GM21723 (cell line): ENCODE measurements at regions not wholly inside any gene's neighbourhood (a gene's known extent, or its start where the extent isn't known, plus 50 kb on each side); places are given as distances from the start of the nearest gene placed in this dataset.
"Not testable (repeated sequence)": the region's sequence is repeated elsewhere in the genome, so short reads cannot be mapped to it uniquely, and the experiment has no call there.

Experiments
- ATAC-seq: cut with Tn5 transposase; IDR thresholded peaks from one replicate; pipeline ENCODE4 v1.9.1; 2021; ENCODE audit warnings: mild to moderate bottlenecking, moderate library complexity; ENCODE audit not compliant: unreplicated experiment

DNA sequence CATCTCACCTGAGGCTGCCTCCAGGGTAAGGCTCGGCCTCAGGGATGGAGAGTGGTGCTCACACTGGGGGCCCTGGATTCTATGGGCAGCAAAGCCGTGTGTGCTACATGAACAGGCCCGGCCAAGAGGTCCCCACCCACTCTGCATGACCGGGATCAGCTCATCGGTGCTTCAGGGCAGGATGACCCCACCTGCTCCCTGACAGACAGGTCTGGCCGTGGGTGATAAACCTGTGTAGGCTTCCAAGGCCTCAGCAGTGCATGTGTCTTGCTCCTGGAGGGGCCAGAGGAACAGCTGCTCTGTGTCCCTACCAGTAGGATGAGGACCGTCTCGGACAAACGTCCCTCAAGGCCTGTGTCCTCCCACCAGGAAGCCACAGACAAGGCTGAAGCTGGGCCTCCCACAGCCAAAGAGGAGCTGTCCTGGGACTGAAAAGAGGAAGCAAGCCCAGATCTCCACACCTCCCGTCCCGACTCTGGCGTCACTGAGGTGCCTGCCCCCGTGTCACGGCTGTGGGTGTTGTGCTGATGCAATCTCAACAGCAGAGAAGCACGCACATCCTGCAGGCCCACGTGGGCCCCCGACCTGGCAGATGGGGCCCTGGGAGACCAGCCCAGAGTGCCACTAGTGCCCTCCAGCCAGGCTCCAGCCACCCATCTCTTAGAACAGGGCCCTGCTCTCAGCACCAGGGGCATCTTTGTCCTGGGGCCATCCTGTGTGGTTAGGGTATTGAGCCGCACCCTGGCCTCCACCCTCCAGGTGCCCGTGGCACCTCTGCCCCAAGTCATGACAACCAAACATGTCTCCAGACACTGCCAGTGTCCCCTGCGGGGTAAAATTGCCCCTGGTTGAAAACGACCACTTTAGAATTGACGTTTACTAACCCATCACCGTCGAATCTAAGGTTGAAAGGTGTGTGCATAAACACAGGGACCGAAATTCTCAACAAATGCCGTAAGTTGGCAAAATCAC is 5455.9 kb upstream of the TPTE start:
- peak; percentile 95 for ATAC-seq

GRCh38 chr21:5066682-5067251 is 5454.6 kb upstream of the TPTE start:
- not testable (repeated sequence) for ATAC-seq

- not testable (repeated sequence) for ATAC-seq
These were observed 5453.9 kb upstream of the TPTE start for GRCh38 chr21:5067326-5068048.

DNA sequence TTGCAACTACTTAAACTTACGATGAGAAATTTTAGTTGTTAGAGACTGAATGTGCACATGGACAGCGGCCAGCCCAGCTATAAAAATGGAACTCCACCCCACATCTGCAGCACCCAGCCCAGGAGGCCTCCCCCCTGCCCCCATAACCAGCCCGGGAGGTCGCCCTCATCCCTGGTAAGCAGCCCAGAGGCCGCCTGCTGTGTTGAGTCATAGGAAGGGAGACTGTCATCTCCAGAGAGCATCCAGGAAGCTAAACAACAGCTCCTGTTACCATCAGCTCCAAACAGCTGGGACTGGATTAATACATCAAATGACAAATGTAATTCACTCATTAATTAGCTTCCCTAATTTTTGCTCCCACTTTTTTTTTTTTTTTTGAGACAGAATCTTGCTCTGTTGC is 5452.7 kb upstream of the TPTE start:
- ATAC-seq: not testable (repeated sequence)

- ATAC-seq: not testable (repeated sequence)
These were observed 5450.2 kb upstream of the TPTE start for GRCh38 chr21:5071180-5071579.

- not testable (repeated sequence) for ATAC-seq
These were observed 5444.5 kb upstream of the TPTE start for GRCh38 chr21:5076854-5077253.

DNA sequence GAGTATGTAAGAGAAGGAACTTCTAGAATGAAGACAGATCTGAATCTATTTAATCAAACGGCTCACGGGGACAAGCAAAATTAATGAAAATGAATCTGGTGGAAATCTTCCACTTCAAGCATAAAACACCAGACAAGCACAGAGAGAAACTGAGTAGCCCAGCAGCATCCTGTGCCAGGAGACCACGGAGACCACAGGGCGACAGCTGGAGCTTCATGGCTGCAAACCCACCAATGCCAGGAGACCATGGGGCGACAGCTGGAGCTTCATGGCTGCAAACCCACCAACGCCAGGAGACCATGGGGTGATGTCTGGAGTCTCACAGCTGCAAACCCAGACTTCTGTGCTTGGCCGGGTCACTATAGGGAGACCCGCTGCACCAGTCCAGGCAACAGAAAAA is 5442.0 kb upstream of the TPTE start:
- not testable (repeated sequence) for ATAC-seq

GRCh38 chr21:5080015-5080414 is 5441.4 kb upstream of the TPTE start:
- not testable (repeated sequence) for ATAC-seq

- not testable (repeated sequence) for ATAC-seq
These were observed 5437.1 kb upstream of the TPTE start for GRCh38 chr21:5084246-5084645.

DNA sequence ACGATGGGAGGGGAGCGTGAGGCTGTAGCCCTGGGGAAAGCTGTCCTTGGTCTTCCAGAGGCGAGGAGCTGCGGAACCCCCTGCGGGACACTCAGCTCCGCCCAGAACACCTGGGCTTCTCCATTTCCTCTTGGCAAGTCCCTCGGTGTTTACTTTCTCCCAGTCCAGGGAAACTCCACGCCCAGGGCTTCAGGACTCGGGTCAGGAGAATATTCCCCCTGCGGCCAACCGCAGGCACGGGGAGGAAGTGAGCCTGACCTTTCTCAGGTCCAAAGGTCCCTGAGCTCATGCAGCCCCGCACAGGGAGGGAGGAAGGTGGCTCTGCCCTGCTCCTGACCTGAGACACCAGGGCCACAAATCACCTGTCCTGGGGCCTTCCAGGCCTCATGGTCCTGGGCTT is 5435.9 kb upstream of the TPTE start:
- not testable (repeated sequence) for ATAC-seq

DNA sequence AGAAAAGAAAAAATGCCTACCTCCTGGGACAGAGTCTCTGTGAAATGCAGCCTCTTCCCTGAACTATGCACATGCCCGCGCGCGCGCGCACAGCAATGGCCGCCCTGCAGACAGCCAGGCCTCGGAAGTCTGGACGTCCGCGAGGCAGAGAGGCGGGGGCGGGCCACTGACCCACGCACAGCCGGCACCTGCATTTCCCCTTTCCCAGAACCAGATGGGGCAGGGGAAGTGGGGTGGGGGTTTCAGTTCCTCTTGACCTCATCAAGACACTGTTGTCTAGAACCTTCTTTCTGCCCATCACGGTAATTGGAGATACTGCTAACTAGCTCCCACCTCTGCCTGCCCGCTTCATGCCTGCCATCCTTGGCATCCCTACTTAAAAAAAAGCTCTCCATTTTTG is 5435.0 kb upstream of the TPTE start:
- peak; percentile 55 for ATAC-seq

DNA sequence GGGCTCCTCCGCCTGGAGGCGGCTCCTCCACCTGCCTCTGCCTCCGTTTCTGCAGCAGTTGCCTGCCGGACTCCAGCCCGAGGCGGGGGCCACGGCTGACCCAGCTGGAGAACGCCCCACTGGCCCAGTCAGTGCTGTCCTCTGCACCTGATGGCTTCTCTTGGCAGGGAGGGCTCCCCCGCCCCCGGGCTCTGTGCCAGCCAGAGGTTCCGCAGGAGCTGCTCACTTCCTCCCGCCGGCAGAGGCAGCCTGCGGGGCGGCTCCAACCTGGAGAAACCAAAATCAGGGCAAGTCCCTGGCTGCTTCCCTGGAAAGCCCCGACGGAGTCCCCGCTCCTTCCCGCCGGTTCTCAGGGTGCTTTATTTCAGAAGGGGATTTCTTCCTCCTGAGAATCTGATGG is 5432.6 kb upstream of the TPTE start:
- not testable (repeated sequence) for ATAC-seq

GRCh38 chr21:5089399-5090089 is 5431.8 kb upstream of the TPTE start:
- ATAC-seq: not testable (repeated sequence)

GRCh38 chr21:5090132-5091079 is 5431.0 kb upstream of the TPTE start:
- ATAC-seq: not testable (repeated sequence)

DNA sequence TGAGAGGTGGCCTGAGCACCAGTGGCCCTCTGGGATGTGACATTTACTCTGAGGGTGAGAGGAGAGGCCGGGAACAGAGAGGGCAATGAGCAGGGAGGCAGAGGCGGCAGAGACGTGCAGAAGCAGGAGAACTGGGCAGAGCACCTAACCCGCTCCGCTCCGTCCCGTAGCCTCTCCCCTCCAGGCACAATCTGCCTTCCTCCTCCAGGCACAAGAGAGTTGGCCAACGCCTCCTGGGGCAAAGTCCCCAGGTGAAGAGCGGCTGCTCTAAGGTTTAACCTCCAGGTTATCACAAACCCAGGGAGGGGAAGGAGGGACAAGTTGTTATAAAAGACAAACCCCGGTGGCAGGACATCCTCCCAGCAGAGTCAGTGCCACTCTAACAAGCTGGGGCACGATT is 5430.1 kb upstream of the TPTE start:
- ATAC-seq: not testable (repeated sequence)

- ATAC-seq: not testable (repeated sequence)
These were observed 5425.8 kb upstream of the TPTE start for GRCh38 chr21:5095628-5096027.

- ATAC-seq: not testable (repeated sequence)
These were observed 5423.2 kb upstream of the TPTE start for GRCh38 chr21:5098010-5098743.

DNA sequence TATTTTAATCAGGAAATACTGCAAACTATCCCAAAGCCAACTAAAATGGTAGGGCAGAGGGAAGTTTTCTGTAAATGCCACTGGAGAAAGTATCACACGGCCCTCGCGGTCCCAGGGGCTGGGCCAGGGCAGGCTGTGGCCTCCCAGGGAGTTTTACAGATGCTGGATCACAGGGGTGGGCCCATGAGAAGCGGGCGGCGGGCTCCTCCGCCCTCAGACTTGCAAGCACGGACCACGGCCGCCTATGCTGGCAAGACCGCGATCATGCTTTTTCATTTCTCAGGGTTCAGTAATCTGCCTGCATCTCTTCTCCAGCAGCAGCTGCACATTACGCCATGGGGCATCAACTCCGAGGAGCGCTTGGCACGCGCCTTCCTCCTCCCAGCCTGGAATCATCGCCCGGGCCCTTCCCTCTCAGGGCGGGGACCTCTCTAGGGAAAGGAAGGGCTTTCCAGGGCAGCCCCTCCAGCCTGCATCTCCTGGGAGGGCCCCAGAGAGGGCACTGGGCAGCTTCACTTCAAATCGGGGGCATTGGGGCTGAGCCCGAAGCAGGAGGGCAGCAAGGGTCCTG is 5420.7 kb upstream of the TPTE start:
- ATAC-seq: not testable (repeated sequence)

GRCh38 chr21:5101749-5102148 is 5419.6 kb upstream of the TPTE start:
- ATAC-seq: peak; percentile 48
